Loucy (cell line): ENCODE measurements at regions not wholly inside any gene's neighbourhood (a gene's known extent, or its start where the extent isn't known, plus 50 kb on each side); places are given as distances from the start of the nearest gene placed in this dataset.

Source experiments
- H2AFZ ChIP-seq: fragments of 200-600 bp; sonication (generic); 2 replicates; pipeline ENCODE4 v1.6.0; 2016; ENCODE audit warnings: antibody characterized with exemption, mild to moderate bottlenecking, low read length, moderate library complexity
- H3F3A ChIP-seq: fragments of 200-600 bp; 2 replicates; pipeline ENCODE4 v1.6.0; 2016; ENCODE audit warnings: antibody characterized with exemption, low read depth, mild to moderate bottlenecking
- H3K27me3 ChIP-seq: fragments of 200-600 bp; sonication (generic); 2 replicates; pipeline ENCODE4 v1.6.1; 2014; ENCODE audit warnings: low read length, mild to moderate bottlenecking; ENCODE audit not compliant: insufficient read depth, poor library complexity, severe bottlenecking
- H3K36me3 ChIP-seq: fragments of 200-600 bp; sonication (generic); 2 replicates; pipeline ENCODE4 v1.6.1; 2016; ENCODE audit warnings: low read length; ENCODE audit not compliant: insufficient read depth
- H3K4me1 ChIP-seq: fragments of 200-600 bp; sonication (generic); 2 replicates; pipeline ENCODE4 v1.5.1; 2014; ENCODE audit warnings: low read length, mild to moderate bottlenecking; ENCODE audit not compliant: insufficient read depth, poor library complexity, severe bottlenecking
- H3K4me2 ChIP-seq: fragments of 200-600 bp; sonication (generic); 2 replicates; pipeline ENCODE4 v1.6.0; 2014; ENCODE audit warnings: antibody characterized with exemption, low read length, low read depth, mild to moderate bottlenecking; ENCODE audit not compliant: poor library complexity, severe bottlenecking
- H3K4me3 ChIP-seq: fragments of 200-600 bp; sonication (generic); 2 replicates; pipeline ENCODE4 v1.5.1; 2014; ENCODE audit warnings: low read length, mild to moderate bottlenecking, mixed read lengths; ENCODE audit not compliant: poor library complexity, severe bottlenecking
- H3K79me2 ChIP-seq: fragments of 200-600 bp; sonication (generic); 2 replicates; pipeline ENCODE4 v1.6.1; 2014; ENCODE audit warnings: low read length; ENCODE audit not compliant: insufficient read depth
- H3K9ac ChIP-seq: fragments of 200-600 bp; sonication (generic); 2 replicates; pipeline ENCODE4 v1.6.0; 2014; ENCODE audit warnings: mild to moderate bottlenecking, low read depth, low read length, moderate library complexity; ENCODE audit not compliant: poor library complexity, severe bottlenecking
- H3K9me2 ChIP-seq: fragments of 200-600 bp; sonication (generic); replicated peaks from 2 replicates; pipeline ENCODE4 v1.6.1; 2016; ENCODE audit warnings: low read depth, low read length, mixed read lengths
- H3K9me3 ChIP-seq: fragments of 200-600 bp; sonication (generic); 2 replicates; pipeline ENCODE4 v1.6.1; 2014; ENCODE audit warnings: mild to moderate bottlenecking, antibody characterized with exemption, low read length, low read depth; ENCODE audit not compliant: insufficient read depth
- H4K20me1 ChIP-seq: fragments of 200-600 bp; sonication (generic); 2 replicates; pipeline ENCODE4 v1.6.0; 2014; ENCODE audit warnings: antibody characterized with exemption, low read length, mild to moderate bottlenecking; ENCODE audit not compliant: insufficient read depth, poor library complexity, severe bottlenecking
- CTCF ChIP-seq: fragments of 200-600 bp; sonication (generic); conservative IDR thresholded peaks from 2 replicates; pipeline ENCODE4 v1.5.1; 2014; ENCODE audit warnings: mild to moderate bottlenecking, antibody characterized with exemption, low read length
- EZH2phosphoT487 ChIP-seq: fragments of 200-600 bp; IDR thresholded peaks from 2 replicates; pipeline ENCODE4 v1.6.1; 2018; ENCODE audit warnings: antibody characterized with exemption, mild to moderate bottlenecking, moderate library complexity, borderline replicate concordance

GRCh38 chr7:35371221-35371620 is 117.3 kb upstream of the TBX20 start:
- H3K79me2 ChIP-seq = no peaks in the 10 kb centered on the region
- H3K9me2 ChIP-seq = no peaks in the 10 kb centered on the region
- H3K4me3 ChIP-seq = no peak overlapping the region
- H2AFZ ChIP-seq = no peak overlapping the region
- H3K4me1 ChIP-seq = no peaks in the 10 kb centered on the region
- no peaks in the 10 kb centered on the region for H3F3A ChIP-seq
- no peaks in the 10 kb centered on the region for H4K20me1 ChIP-seq
- H3K9ac ChIP-seq = no peak overlapping the region
- no peak overlapping the region for H3K4me2 ChIP-seq
- no peak for TF ChIP-seq EZH2phosphoT487
- no peak for TF ChIP-seq CTCF
- no peaks in the 10 kb centered on the region for H3K9me3 ChIP-seq
- H3K27me3 ChIP-seq = no peaks in the 10 kb centered on the region
- H3K36me3 ChIP-seq = no peaks in the 10 kb centered on the region

GRCh38 chr7:35370687-35371086 is 116.8 kb upstream of the TBX20 start:
- no peak overlapping the region for H3K4me3 ChIP-seq
- no peak overlapping the region for H3K9ac ChIP-seq
- no peaks in the 10 kb centered on the region for H3K9me3 ChIP-seq
- H2AFZ ChIP-seq = no peak overlapping the region
- H3F3A ChIP-seq = no peaks in the 10 kb centered on the region
- H3K4me1 ChIP-seq = no peaks in the 10 kb centered on the region
- H3K4me2 ChIP-seq = no peak overlapping the region
- no peaks in the 10 kb centered on the region for H4K20me1 ChIP-seq
- TF ChIP-seq EZH2phosphoT487 (no peak), CTCF (no peak)
- no peaks in the 10 kb centered on the region for H3K9me2 ChIP-seq
- H3K36me3 ChIP-seq = no peaks in the 10 kb centered on the region
- no peaks in the 10 kb centered on the region for H3K79me2 ChIP-seq
- H3K27me3 ChIP-seq = no peaks in the 10 kb centered on the region

- H3F3A ChIP-seq = no peaks in the 10 kb centered on the region
- H3K79me2 ChIP-seq = no peaks in the 10 kb centered on the region
- H3K4me2 ChIP-seq = no peak overlapping the region
- H4K20me1 ChIP-seq = no peaks in the 10 kb centered on the region
- H2AFZ ChIP-seq = no peak overlapping the region
- no peaks in the 10 kb centered on the region for H3K36me3 ChIP-seq
- H3K27me3 ChIP-seq = no peaks in the 10 kb centered on the region
- no peaks in the 10 kb centered on the region for H3K4me1 ChIP-seq
- no peak overlapping the region for H3K4me3 ChIP-seq
- TF ChIP-seq EZH2phosphoT487 = no peak
- no peak for TF ChIP-seq CTCF
- H3K9me3 ChIP-seq = no peaks in the 10 kb centered on the region
- no peak overlapping the region for H3K9ac ChIP-seq
- no peaks in the 10 kb centered on the region for H3K9me2 ChIP-seq
These were observed 112.6 kb upstream of the TBX20 start for GRCh38 chr7:35366167-35367155.
